Testis (tissue), 2 donors: ENCODE measurements at regions not wholly inside any gene's neighbourhood (a gene's known extent, or its start where the extent isn't known, plus 50 kb on each side); places are given as distances from the start of the nearest gene placed in this dataset.

Experiments
- POLR2A ChIP-seq: fragments of 450-650 bp; IDR thresholded peaks from one replicate; pipeline ENCODE4 v1.6.1; 2017; ENCODE audit warnings: antibody characterized with exemption, mild to moderate bottlenecking, moderate library complexity
- TF ChIP-seq, protein P1 (sequence below), 3 experiments: fragments of 450-650 bp in 2 of 3; fragments of 200-600 bp in 1 of 3; sonication (generic) in 1 of 3; IDR thresholded peaks; one replicate each; pipeline ENCODE4 v1.5.1; 2016 to 2019; ENCODE audit warnings: antibody characterized with exemption in 3 of 3, mild to moderate bottlenecking in 2 of 3, moderate library complexity in 1 of 3

DNA sequence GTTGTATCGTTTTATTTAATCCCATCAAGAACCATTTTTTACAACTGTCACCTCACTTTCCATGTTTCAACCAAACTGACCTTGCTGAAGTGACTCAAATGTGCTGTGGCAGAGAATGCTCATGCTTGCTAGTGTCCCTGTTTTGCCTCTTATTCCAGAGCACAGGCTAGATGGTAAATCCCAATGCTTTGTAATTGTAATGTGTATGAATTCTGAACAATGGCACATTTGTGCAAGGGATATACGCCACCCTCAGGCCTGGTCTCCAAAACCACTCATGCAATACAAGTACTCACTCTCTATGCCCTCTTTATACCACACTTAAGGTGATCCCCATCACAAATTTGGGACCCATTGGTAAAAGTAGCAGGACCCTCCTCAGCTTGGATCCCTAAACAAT, 313.6 kb downstream of the HHIPL2 start:
- TF ChIP-seq, protein P1, sequence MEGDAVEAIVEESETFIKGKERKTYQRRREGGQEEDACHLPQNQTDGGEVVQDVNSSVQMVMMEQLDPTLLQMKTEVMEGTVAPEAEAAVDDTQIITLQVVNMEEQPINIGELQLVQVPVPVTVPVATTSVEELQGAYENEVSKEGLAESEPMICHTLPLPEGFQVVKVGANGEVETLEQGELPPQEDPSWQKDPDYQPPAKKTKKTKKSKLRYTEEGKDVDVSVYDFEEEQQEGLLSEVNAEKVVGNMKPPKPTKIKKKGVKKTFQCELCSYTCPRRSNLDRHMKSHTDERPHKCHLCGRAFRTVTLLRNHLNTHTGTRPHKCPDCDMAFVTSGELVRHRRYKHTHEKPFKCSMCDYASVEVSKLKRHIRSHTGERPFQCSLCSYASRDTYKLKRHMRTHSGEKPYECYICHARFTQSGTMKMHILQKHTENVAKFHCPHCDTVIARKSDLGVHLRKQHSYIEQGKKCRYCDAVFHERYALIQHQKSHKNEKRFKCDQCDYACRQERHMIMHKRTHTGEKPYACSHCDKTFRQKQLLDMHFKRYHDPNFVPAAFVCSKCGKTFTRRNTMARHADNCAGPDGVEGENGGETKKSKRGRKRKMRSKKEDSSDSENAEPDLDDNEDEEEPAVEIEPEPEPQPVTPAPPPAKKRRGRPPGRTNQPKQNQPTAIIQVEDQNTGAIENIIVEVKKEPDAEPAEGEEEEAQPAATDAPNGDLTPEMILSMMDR (IDR thresholded peaks at IDR 0.05), result no peak
- no peak for TF ChIP-seq POLR2A
